ENCODE measurements at regions not wholly inside any gene's neighbourhood (a gene's known extent, or its start where the extent isn't known, plus 50 kb on each side); places are given as distances from the start of the nearest gene placed in this dataset.

DNA sequence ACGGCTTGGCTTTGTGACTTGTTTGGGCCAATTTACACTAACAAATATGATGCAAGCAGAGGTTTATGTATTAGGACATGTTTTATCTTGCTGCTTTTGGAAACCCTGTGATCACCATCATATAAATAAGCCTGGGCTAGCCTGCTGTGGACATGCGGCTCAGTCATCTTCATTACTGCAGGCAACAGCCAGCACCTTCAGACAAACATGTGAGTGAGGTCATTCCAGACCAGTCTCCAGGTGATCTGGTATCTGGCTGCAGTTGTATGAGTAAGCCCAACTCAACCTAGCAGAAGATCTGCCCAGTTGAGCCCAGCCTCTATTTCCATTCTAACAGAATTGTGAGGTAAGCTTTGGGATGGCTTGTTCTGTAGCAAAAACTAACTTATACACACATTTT, 254.6 kb upstream of the ATP5MC3 start:
- TF ChIP-seq, protein P1, sequence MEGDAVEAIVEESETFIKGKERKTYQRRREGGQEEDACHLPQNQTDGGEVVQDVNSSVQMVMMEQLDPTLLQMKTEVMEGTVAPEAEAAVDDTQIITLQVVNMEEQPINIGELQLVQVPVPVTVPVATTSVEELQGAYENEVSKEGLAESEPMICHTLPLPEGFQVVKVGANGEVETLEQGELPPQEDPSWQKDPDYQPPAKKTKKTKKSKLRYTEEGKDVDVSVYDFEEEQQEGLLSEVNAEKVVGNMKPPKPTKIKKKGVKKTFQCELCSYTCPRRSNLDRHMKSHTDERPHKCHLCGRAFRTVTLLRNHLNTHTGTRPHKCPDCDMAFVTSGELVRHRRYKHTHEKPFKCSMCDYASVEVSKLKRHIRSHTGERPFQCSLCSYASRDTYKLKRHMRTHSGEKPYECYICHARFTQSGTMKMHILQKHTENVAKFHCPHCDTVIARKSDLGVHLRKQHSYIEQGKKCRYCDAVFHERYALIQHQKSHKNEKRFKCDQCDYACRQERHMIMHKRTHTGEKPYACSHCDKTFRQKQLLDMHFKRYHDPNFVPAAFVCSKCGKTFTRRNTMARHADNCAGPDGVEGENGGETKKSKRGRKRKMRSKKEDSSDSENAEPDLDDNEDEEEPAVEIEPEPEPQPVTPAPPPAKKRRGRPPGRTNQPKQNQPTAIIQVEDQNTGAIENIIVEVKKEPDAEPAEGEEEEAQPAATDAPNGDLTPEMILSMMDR (IDR thresholded peaks at IDR 0.05; ENCODE audit: low read depth, low read length, missing control alignments), result no peak
- H3K4me3 ChIP-seq (ENCODE audit: low read depth, low read length), result no peak overlapping the region
- in situ Hi-C loops (cut with HindIII; ENCODE audit: low sequenced_read_pairs), result loop anchor here (5.0 kb wide), 1 partner anchor 59 kb away; no protein-coding TSS in a partner anchor
- DNase-seq (ENCODE audit: low read depth), result no peak

DNA sequence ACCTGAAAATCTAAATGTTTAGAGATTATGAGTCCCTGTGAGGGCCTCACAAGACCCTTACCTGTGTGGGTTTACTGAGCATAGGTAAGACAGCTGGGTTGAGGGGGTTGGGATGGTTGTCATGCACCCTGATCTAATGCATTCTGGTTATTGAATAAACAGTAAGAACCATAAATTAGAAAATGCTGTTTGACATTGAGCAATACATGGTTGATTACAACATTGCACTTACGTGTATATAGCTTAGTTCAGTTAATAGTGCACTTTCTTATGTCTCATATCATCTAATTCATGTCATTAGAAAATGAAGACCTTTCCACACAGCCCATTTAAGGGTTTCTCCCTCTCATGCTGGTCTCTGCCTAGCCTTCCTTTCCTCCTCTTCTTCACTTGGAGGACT, 253.5 kb upstream of the ATP5MC3 start:
- TF ChIP-seq, protein P1 (IDR thresholded peaks at IDR 0.05; ENCODE audit: low read depth, low read length, missing control alignments), result no peak
- in situ Hi-C loops (cut with HindIII; ENCODE audit: low sequenced_read_pairs), result loop anchor here (5.0 kb wide), 1 partner anchor 58 kb away; no protein-coding TSS in a partner anchor
- no peak overlapping the region for H3K4me3 ChIP-seq (ENCODE audit: low read depth, low read length)
- no peak for DNase-seq (ENCODE audit: low read depth)

DNA sequence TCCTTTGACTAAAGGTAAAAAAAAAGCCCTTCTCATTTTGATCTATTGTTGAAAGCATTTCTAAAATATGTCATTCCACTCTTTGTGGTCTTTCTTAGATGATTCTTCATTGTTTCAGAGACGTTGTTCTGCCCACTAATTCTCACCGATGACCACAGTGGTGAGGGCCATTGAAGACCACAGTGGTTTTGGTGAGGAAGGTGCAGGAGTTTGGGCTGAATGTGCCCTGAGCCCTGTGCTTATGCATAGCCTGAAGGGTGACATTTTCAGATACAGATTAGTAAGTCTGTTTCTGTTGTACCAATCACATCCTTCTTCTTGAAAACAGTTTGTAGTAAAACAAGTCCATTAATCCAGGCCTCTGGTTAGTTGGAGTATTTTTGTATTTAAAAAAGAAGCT, 251.3 kb upstream of the ATP5MC3 start:
- TF ChIP-seq, protein P1 (IDR thresholded peaks at IDR 0.05; ENCODE audit: low read depth, low read length, missing control alignments), result no peak
- no peak for DNase-seq (ENCODE audit: low read depth)
- H3K4me3 ChIP-seq (ENCODE audit: low read depth, low read length), result no peak overlapping the region
- in situ Hi-C loops (cut with HindIII; ENCODE audit: low sequenced_read_pairs), result no loop called here

DNA sequence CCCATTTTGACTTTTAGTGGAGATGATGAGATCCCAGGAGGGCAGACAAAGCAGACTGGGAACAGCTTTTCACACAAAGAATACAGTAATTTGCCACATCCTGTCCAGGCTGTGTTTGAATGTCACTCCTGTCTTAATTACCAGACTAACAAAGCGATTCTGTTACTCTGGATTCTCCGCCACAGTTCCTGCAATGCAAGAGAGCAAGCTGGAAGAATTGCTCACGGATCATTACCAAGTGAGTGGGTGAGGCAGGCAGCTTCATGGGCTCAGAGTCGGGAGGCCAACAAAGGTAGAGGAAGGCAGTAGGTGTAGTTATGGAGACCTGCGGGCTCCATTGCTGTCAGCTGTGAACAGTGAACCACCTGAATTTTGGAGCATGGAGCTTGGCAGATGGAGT, 250.5 kb upstream of the ATP5MC3 start:
- TF ChIP-seq, protein P1 (IDR thresholded peaks at IDR 0.05; ENCODE audit: low read depth, low read length, missing control alignments), result no peak
- DNase-seq (ENCODE audit: low read depth), result no peak
- in situ Hi-C loops (cut with HindIII; ENCODE audit: low sequenced_read_pairs), result no loop called here
- no peak overlapping the region for H3K4me3 ChIP-seq (ENCODE audit: low read depth, low read length)

DNA sequence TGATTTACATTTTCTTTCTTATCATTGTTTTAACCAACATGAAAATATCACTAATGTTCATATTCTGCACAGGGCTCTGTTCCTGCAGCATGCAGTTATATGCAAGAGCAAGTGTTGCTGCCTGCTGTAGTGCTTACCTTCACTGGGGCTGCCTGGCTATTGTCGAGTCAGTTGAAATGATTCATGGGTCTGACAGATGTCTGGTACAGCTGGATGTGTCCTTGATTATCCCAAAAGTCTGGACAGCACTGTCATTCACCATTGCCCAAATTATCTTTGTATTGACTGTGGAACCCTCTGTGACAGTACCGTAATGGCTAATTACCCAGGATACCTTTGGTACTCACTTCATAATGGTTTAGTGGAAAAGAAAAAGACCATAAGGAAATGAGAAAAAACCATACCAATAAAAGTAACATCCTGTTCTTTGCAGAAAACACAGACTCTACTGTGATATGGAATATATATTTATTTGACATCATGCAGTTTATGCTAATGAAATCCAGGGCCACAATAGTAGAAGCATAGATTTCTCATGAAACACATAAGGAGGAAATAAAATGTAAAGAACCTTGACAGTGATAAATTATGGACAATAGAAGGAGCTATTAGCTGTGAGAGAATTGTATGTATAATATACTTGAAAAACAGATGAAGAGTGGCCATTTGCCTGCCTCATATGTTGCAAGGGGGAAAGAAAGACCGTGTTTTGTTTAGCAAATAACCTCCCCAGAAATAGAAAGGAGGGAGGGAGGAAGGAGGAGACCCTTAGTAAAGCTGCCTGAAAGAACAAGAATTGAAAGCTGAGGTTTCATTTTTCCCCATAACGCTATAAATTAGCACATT, 249.8 kb upstream of the ATP5MC3 start:
- DNase-seq (ENCODE audit: low read depth), result no peak
- no peak overlapping the region for H3K4me3 ChIP-seq (ENCODE audit: low read depth, low read length)
- TF ChIP-seq, protein P1 (IDR thresholded peaks at IDR 0.05; ENCODE audit: low read depth, low read length, missing control alignments), result no peak
- in situ Hi-C loops (cut with HindIII; ENCODE audit: low sequenced_read_pairs), result no loop called here

DNA sequence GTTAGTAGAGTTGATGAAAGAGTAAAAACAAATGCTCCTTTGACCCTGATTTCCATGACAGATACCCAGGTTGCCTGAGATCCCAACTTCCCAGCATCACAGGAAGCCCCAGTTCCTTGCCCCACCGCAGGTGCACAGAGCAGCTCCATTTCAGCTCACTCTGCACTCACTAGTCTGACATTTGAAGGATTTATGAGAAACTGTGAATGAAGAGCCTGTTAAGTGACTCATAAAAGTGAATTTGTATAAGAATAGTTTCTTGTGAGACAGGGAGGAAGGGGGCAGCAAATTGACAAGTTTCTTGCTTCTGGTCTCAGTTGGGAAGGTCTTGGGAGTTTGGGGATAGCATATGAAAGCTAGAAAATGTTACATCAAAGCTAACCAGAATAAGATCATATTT, 248.7 kb upstream of the ATP5MC3 start:
- in situ Hi-C loops (cut with HindIII; ENCODE audit: low sequenced_read_pairs), result no loop called here
- TF ChIP-seq, protein P1 (IDR thresholded peaks at IDR 0.05; ENCODE audit: low read depth, low read length, missing control alignments), result no peak
- DNase-seq (ENCODE audit: low read depth), result no peak
- no peak overlapping the region for H3K4me3 ChIP-seq (ENCODE audit: low read depth, low read length)
